CD14-positive monocyte (primary cell): ENCODE measurements at regions not wholly inside any gene's neighbourhood (a gene's known extent, or its start where the extent isn't known, plus 50 kb on each side); places are given as distances from the start of the nearest gene placed in this dataset.

Experiments used
- DNase-seq, 3 donors: peaks; one replicate each; pipeline ENCODE4 v3.0.0-alpha.2; 2011 to 2022
- H2AFZ ChIP-seq: 2 replicates; pipeline ENCODE4 v1.6.0; 2012; ENCODE audit warnings: mild to moderate bottlenecking, low read depth, low read length, inconsistent platforms; ENCODE audit not compliant: insufficient read depth, poor library complexity, severe bottlenecking
- H3K27ac ChIP-seq, 2 donors: 1 replicate in 1 of 2; 2 replicates in 1 of 2; pipeline ENCODE4 v1.5.1; 2012 to 2013; ENCODE audit warnings: low read length in 2 of 2, control low read depth in 1 of 2, inconsistent platforms in 1 of 2, low read depth in 1 of 2, mild to moderate bottlenecking in 1 of 2
- H3K27me3 ChIP-seq, 2 donors: one replicate each; pipeline versions ENCODE4 v1.6.0 to v1.6.1; 2011 to 2013; ENCODE audit warnings: low read length in 2 of 2; ENCODE audit not compliant: control insufficient read depth in 2 of 2, insufficient read depth in 2 of 2
- H3K36me3 ChIP-seq, 2 donors: replicated peaks in 1 of 2; 1 replicate in 1 of 2; 2 replicates in 1 of 2; pipeline versions ENCODE4 v1.5.1 to v1.6.1; 2012 to 2013; ENCODE audit warnings: low read length in 2 of 2, control low read depth in 1 of 2, inconsistent platforms in 1 of 2, mild to moderate bottlenecking in 1 of 2; ENCODE audit not compliant: insufficient read depth in 2 of 2, control insufficient read depth in 1 of 2
- H3K4me1 ChIP-seq, 2 donors: 1 replicate in 1 of 2; 2 replicates in 1 of 2; pipeline versions ENCODE4 v1.5.1 to v1.6.1; 2012 to 2013; ENCODE audit warnings: low read length in 2 of 2, control low read depth in 1 of 2, inconsistent platforms in 1 of 2, mild to moderate bottlenecking in 1 of 2, moderate library complexity in 1 of 2; ENCODE audit not compliant: insufficient read depth in 2 of 2, control insufficient read depth in 1 of 2
- H3K4me2 ChIP-seq: replicated peaks from 2 replicates; pipeline ENCODE3; 2012; ENCODE audit warnings: low read length, moderate library complexity, mild to moderate bottlenecking; ENCODE audit not compliant: poor library complexity, severe bottlenecking; ENCODE audit errors: extremely low read depth
- H3K4me3 ChIP-seq, 3 experiments: fragments of 200-600 bp in 1 of 3; sonication (generic) in 1 of 3; replicated peaks in 1 of 3; 1 replicate in 2 of 3; 2 replicates in 1 of 3; pipeline ENCODE4 v1.5.1; 2011 to 2013; ENCODE audit warnings: low read length in 3 of 3, mild to moderate bottlenecking in 3 of 3, control low read depth in 2 of 3, low read depth in 2 of 3, inconsistent platforms in 1 of 3, moderate library complexity in 1 of 3
- H3K79me2 ChIP-seq: 2 replicates; pipeline ENCODE4 v1.6.0; 2012; ENCODE audit warnings: mild to moderate bottlenecking, control low read depth, inconsistent platforms, low read length, moderate library complexity; ENCODE audit not compliant: insufficient read depth
- H3K9ac ChIP-seq: 2 replicates; pipeline ENCODE4 v1.6.0; 2017; ENCODE audit warnings: low read length, mild to moderate bottlenecking; ENCODE audit not compliant: insufficient read depth, poor library complexity, severe bottlenecking
- H3K9me3 ChIP-seq, 2 donors: replicated peaks in 1 of 2; 1 replicate in 1 of 2; 2 replicates in 1 of 2; pipeline versions ENCODE4 v1.5.1 to v1.6.1; 2012 to 2013; ENCODE audit warnings: low read length in 2 of 2, control low read depth in 1 of 2; ENCODE audit not compliant: control insufficient read depth in 1 of 2, insufficient read depth in 1 of 2
- H4K20me1 ChIP-seq: 2 replicates; pipeline ENCODE4 v1.6.0; 2012; ENCODE audit warnings: mild to moderate bottlenecking, low read length, control low read depth, moderate library complexity; ENCODE audit not compliant: insufficient read depth
- H3K27ac Mint-ChIP-seq, 7 donors: one replicate each; pipeline ENCODE4 v1.8.0; 2020; ENCODE audit warnings: mild to moderate bottlenecking in 7 of 7, mixed read lengths in 7 of 7, moderate library complexity in 6 of 7, inconsistent platforms in 2 of 7
- H3K27me3 Mint-ChIP-seq, 3 donors: one replicate each; pipeline ENCODE4 v1.8.0; 2021 to 2022; ENCODE audit warnings: low read depth in 3 of 3, mild to moderate bottlenecking in 3 of 3, mixed read lengths in 3 of 3, moderate library complexity in 3 of 3, inconsistent platforms in 1 of 3
- H3K36me3 Mint-ChIP-seq, 2 donors: one replicate each; pipeline ENCODE4 v1.8.0; 2020; ENCODE audit warnings: mixed read lengths in 2 of 2, inconsistent platforms in 1 of 2, mild to moderate bottlenecking in 1 of 2
- H3K4me1 Mint-ChIP-seq: one replicate; pipeline ENCODE4 v1.8.0; 2020; ENCODE audit warnings: mild to moderate bottlenecking, mixed read lengths
- H3K4me3 Mint-ChIP-seq, 2 donors: one replicate each; pipeline ENCODE4 v1.8.0; 2020; ENCODE audit warnings: mild to moderate bottlenecking in 2 of 2, mixed read lengths in 2 of 2, moderate library complexity in 1 of 2
- H3K9me3 Mint-ChIP-seq, 7 donors: one replicate each; pipeline ENCODE4 v1.8.0; 2020 to 2022; ENCODE audit warnings: mixed read lengths in 7 of 7, mild to moderate bottlenecking in 6 of 7, moderate library complexity in 6 of 7, inconsistent platforms in 2 of 7
- WGBS: methylation state at CpG from one replicate; pipeline ENCODE4 v1.1.5; 2013; ENCODE audit warnings: missing lambda C conversion rate; ENCODE audit not compliant: insufficient coverage; 5-methylcytosine and 5-hydroxymethylcytosine counted together
- intact Hi-C, 2 donors: fragments of 100-400 bp; cut with micrococcal nuclease; formaldehyde crosslinking; loops; one replicate each; pipeline versions ENCODE4 v1.15.0 to v1.15.1; 2023
- TF ChIP-seq, protein P1 (sequence below): fragments of 200-600 bp; IDR thresholded peaks from one replicate; pipeline ENCODE4 v1.8.0; 2022; ENCODE audit warnings: antibody characterized with exemption, mild to moderate bottlenecking

- Histone ChIP-seq H3K9ac (no peak overlapping the region), H3K4me2 (no peak overlapping the region), H2AFZ (no peak overlapping the region), H3K9me3 (no peaks in the 10 kb centered on the region), H3K27ac (no peak overlapping the region), H3K4me3 (no peak overlapping the region), H3K4me1 (no peaks in the 10 kb centered on the region), H4K20me1 (no peaks in the 10 kb centered on the region), H3K27me3 (no peaks in the 10 kb centered on the region), H3K36me3 (no peaks in the 10 kb centered on the region), H3K79me2 (no peaks in the 10 kb centered on the region)
- TF ChIP-seq, protein P1, sequence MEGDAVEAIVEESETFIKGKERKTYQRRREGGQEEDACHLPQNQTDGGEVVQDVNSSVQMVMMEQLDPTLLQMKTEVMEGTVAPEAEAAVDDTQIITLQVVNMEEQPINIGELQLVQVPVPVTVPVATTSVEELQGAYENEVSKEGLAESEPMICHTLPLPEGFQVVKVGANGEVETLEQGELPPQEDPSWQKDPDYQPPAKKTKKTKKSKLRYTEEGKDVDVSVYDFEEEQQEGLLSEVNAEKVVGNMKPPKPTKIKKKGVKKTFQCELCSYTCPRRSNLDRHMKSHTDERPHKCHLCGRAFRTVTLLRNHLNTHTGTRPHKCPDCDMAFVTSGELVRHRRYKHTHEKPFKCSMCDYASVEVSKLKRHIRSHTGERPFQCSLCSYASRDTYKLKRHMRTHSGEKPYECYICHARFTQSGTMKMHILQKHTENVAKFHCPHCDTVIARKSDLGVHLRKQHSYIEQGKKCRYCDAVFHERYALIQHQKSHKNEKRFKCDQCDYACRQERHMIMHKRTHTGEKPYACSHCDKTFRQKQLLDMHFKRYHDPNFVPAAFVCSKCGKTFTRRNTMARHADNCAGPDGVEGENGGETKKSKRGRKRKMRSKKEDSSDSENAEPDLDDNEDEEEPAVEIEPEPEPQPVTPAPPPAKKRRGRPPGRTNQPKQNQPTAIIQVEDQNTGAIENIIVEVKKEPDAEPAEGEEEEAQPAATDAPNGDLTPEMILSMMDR: no peak
- Mint-ChIP-seq H3K4me3 (no peak overlapping the region), H3K9me3 (peaks cover 1 to 13% (median 2%) of the 10 kb centered on the region in 7 donors), H3K36me3 (no peaks in the 10 kb centered on the region), H3K27me3 (peaks cover 0 to 2% (median 0%) of the 10 kb centered on the region in 3 donors), H3K27ac (no peak overlapping the region), H3K4me1 (no peaks in the 10 kb centered on the region)
- DNase-seq: no peak
- intact Hi-C loops: no loop called here
Measured at GRCh38 chr14:56972948-56973347, 162.7 kb upstream of the OTX2 start.

GRCh38 chr14:56964895-56965294 lies 154.6 kb upstream of the OTX2 start:
- Mint-ChIP-seq H3K4me3 (no peak overlapping the region), H3K27ac (no peak overlapping the region), H3K36me3 (no peaks in the 10 kb centered on the region), H3K27me3 (peaks cover 0 to 2% (median 0%) of the 10 kb centered on the region in 3 donors), H3K4me1 (no peaks in the 10 kb centered on the region), H3K9me3 (peaks cover 0 to 5% (median 0%) of the 10 kb centered on the region in 7 donors)
- intact Hi-C loops: no loop called here
- Histone ChIP-seq H3K4me1 (no peaks in the 10 kb centered on the region), H3K4me3 (no peak overlapping the region), H2AFZ (no peak overlapping the region), H3K27me3 (no peaks in the 10 kb centered on the region), H3K27ac (no peak overlapping the region), H3K9me3 (no peaks in the 10 kb centered on the region), H3K4me2 (no peak overlapping the region), H3K79me2 (no peaks in the 10 kb centered on the region), H4K20me1 (no peaks in the 10 kb centered on the region), H3K9ac (no peak overlapping the region), H3K36me3 (no peaks in the 10 kb centered on the region)
- TF ChIP-seq, protein P1: no peak
- DNase-seq: no peak
- 58% methylated on average over 5 of the region's 5 CpGs for WGBS
